K562 (cell line): ENCODE measurements at regions not wholly inside any gene's neighbourhood (a gene's known extent, or its start where the extent isn't known, plus 50 kb on each side); places are given as distances from the start of the nearest gene placed in this dataset.

Experiments used
- C11orf30 ChIP-seq: fragments of 450-650 bp; IDR thresholded peaks from 2 replicates; pipeline ENCODE4 v1.6.1; 2016; ENCODE audit warnings: low read depth, mild to moderate bottlenecking
- CCNT2 ChIP-seq: IDR thresholded peaks from 2 replicates; pipeline ENCODE4 v1.6.1; 2011; ENCODE audit warnings: borderline replicate concordance, low read depth, mild to moderate bottlenecking, moderate library complexity, mixed read lengths, low read length; ENCODE audit not compliant: insufficient read length; ENCODE audit errors: extremely low read depth
- DMBX1 ChIP-seq: fragments of 250-450 bp; sonication (Bioruptor Pico); IDR thresholded peaks from 2 replicates; pipeline ENCODE4 v1.8.0; 2022; ENCODE audit warnings: inconsistent platforms, mild to moderate bottlenecking, moderate library complexity, borderline replicate concordance
- GABPB1 ChIP-seq: sonication (generic); formaldehyde crosslinking; IDR thresholded peaks from 2 replicates; pipeline ENCODE4 v1.8.0; 2022; ENCODE audit warnings: mild to moderate bottlenecking, missing genetic modification reagents
- GATAD2B ChIP-seq: fragments of 450-650 bp; IDR thresholded peaks from 2 replicates; pipeline ENCODE4 v1.6.1; 2017; ENCODE audit warnings: mild to moderate bottlenecking, borderline replicate concordance
- HDAC1 ChIP-seq, 2 experiments: fragments of 450-650 bp; IDR thresholded peaks; 2 replicates each; pipeline ENCODE4 v1.6.1; 2016 to 2017; ENCODE audit warnings: inconsistent platforms in 1 of 2, mild to moderate bottlenecking in 1 of 2, moderate library complexity in 1 of 2
- KDM4B ChIP-seq, 2 experiments: fragments of 450-650 bp in 1 of 2; sonication (generic) in 1 of 2; IDR thresholded peaks; 2 replicates each; pipeline ENCODE4 v1.6.1; 2016 to 2017; ENCODE audit warnings: borderline replicate concordance in 2 of 2, antibody characterized with exemption in 1 of 2, low read depth in 1 of 2, mild to moderate bottlenecking in 1 of 2
- KLF10 ChIP-seq: fragments of 250-450 bp; sonication (Bioruptor Pico); IDR thresholded peaks from 2 replicates; pipeline ENCODE4 v1.6.1; 2021; ENCODE audit warnings: matching md5 sums
- L3MBTL2 ChIP-seq: fragments of 450-650 bp; IDR thresholded peaks from 2 replicates; pipeline ENCODE4 v1.6.1; 2016; ENCODE audit warnings: mild to moderate bottlenecking, moderate library complexity
- MEIS2 ChIP-seq: fragments of 450-650 bp; IDR thresholded peaks from 2 replicates; pipeline ENCODE4 v1.6.1; 2014; ENCODE audit warnings: mild to moderate bottlenecking; ENCODE audit not compliant: partially characterized antibody
- MTA2 ChIP-seq: fragments of 450-650 bp; IDR thresholded peaks from 2 replicates; pipeline ENCODE4 v1.6.1; 2016; ENCODE audit warnings: low read depth
- MTF1 ChIP-seq: fragments of 250-450 bp; sonication (Bioruptor Pico); IDR thresholded peaks from 2 replicates; pipeline ENCODE4 v1.9.0; 2021; ENCODE audit warnings: moderate library complexity, mild to moderate bottlenecking, inconsistent platforms, borderline replicate concordance
- MXI1 ChIP-seq: IDR thresholded peaks from 2 replicates; pipeline ENCODE4 v1.6.1; 2011; ENCODE audit warnings: low read depth, mild to moderate bottlenecking, improper control_type of control experiment, low read length
- MYC ChIP-seq, 2 experiments: fragments of 250-450 bp in 1 of 2; sonication (Bioruptor Pico) in 1 of 2; IDR thresholded peaks; 2 replicates each; pipeline versions ENCODE4 v1.5.1 to v1.6.1; 2012 to 2021; ENCODE audit warnings: low read depth in 2 of 2, borderline replicate concordance in 1 of 2, improper control_type of control experiment in 1 of 2, low read length in 1 of 2, mild to moderate bottlenecking in 1 of 2, moderate library complexity in 1 of 2
- MYNN ChIP-seq, 2 experiments: sonication (generic); formaldehyde crosslinking in 1 of 2; IDR thresholded peaks; 2 replicates each; pipeline versions ENCODE4 v1.5.0 to v1.6.1; 2016 to 2020; ENCODE audit warnings: antibody characterized with exemption in 1 of 2, missing genetic modification reagents in 1 of 2
- NCOR1 ChIP-seq: fragments of 450-650 bp; IDR thresholded peaks from 2 replicates; pipeline ENCODE4 v1.6.1; 2016; ENCODE audit warnings: mild to moderate bottlenecking, moderate library complexity
- TCF7 ChIP-seq: sonication (generic); IDR thresholded peaks from 2 replicates; pipeline ENCODE4 v1.6.1; 2016; ENCODE audit warnings: antibody characterized with exemption, borderline replicate concordance
- ZKSCAN1 ChIP-seq: fragments of 150-350 bp; IDR thresholded peaks from 2 replicates; pipeline ENCODE4 v1.6.1; 2016; ENCODE audit warnings: low read depth, low read length
- ZNF212 ChIP-seq: fragments of 450-650 bp; formaldehyde crosslinking; IDR thresholded peaks from 2 replicates; pipeline ENCODE4 v1.4.0; 2020; ENCODE audit warnings: mild to moderate bottlenecking
- ZNF263 ChIP-seq: sonication (generic); formaldehyde crosslinking; IDR thresholded peaks from 2 replicates; pipeline ENCODE4 v1.8.0; 2022; ENCODE audit warnings: mild to moderate bottlenecking, missing genetic modification reagents, borderline replicate concordance
- ZNF311 ChIP-seq: fragments of 250-450 bp; sonication (Bioruptor Pico); IDR thresholded peaks from 2 replicates; pipeline ENCODE4 v1.4.0; 2020; ENCODE audit warnings: mild to moderate bottlenecking, moderate library complexity
- ZNF324 ChIP-seq: fragments of 250-450 bp; sonication (Bioruptor Pico); IDR thresholded peaks from 2 replicates; pipeline ENCODE4 v1.4.0; 2020; ENCODE audit warnings: mild to moderate bottlenecking
- ZNF551 ChIP-seq: fragments of 250-450 bp; sonication (Bioruptor Pico); IDR thresholded peaks from 2 replicates; pipeline ENCODE4 v1.5.0; 2021; ENCODE audit warnings: mild to moderate bottlenecking, moderate library complexity
- ZNF609 ChIP-seq: sonication (generic); formaldehyde crosslinking; IDR thresholded peaks from 2 replicates; pipeline ENCODE4 v1.8.1; 2023; ENCODE audit warnings: missing genetic modification reagents, mild to moderate bottlenecking, borderline replicate concordance

GRCh38 chr5:173454736-173455598, 126.8 kb upstream of the STC2 start (continued):
- peak; percentile 24 for TF ChIP-seq CCNT2
- peak; percentile 58 for TF ChIP-seq MEIS2
- no peak for TF ChIP-seq ZNF551 (CRISPR knock-in tag)
- 0 out of 2 replicates have a peak, but pooled peaks have one; percentile 38 for TF ChIP-seq MXI1
- TF ChIP-seq ZKSCAN1: peak; percentile 41; the same call in 1 of the 2 replicates
- TF ChIP-seq GATAD2B: 0 out of 2 replicates have a peak, but pooled peaks have one; percentile 48
- TF ChIP-seq MTA2: peak; percentile 71
- TF ChIP-seq TCF7: 0 out of 2 replicates have a peak, but pooled peaks have one; percentile 56
- TF ChIP-seq ZNF324: no peak
- TF ChIP-seq GABPB1 (CRISPR knock-in tag): no peak
- TF ChIP-seq MYC (IDR thresholded peaks at IDR 0.05; ENCODE audit: low read depth, low read length): peak; percentile 50
- no peak for TF ChIP-seq MYC (CRISPR knock-in tag; IDR thresholded peaks at IDR 0.05; ENCODE audit: borderline replicate concordance, low read depth)
- peak in 1 of 2 experiments; percentile 50; a peak in 1 of 4 replicates for TF ChIP-seq HDAC1 (IDR thresholded peaks at IDR 0.05)
- TF ChIP-seq ZNF263: no peak
- TF ChIP-seq DMBX1 (CRISPR knock-in tag): no peak
- TF ChIP-seq ZNF212 (CRISPR knock-in tag): no peak
- TF ChIP-seq KLF10 (CRISPR knock-in tag): no peak
- TF ChIP-seq MTF1 (CRISPR knock-in tag): no peak
- TF ChIP-seq MYNN (IDR thresholded peaks at IDR 0.05): peak; percentile 71; the same call in 1 of the 2 replicates
- no peak for TF ChIP-seq MYNN (CRISPR knock-in tag; IDR thresholded peaks at IDR 0.05)
- TF ChIP-seq KDM4B (IDR thresholded peaks at IDR 0.05; ENCODE audit: borderline replicate concordance in 2 of 2, low read depth in 1 of 2): no peak
- no peak for TF ChIP-seq ZNF609 (CRISPR knock-in tag)
- peak; percentile 91 for TF ChIP-seq C11orf30
- no peak for TF ChIP-seq ZNF311
- no peak; the same call in 1 of the 2 replicates for TF ChIP-seq L3MBTL2
- peak; percentile 78 for TF ChIP-seq NCOR1
